Panc1 (cell line): ENCODE measurements at regions not wholly inside any gene's neighbourhood (a gene's known extent, or its start where the extent isn't known, plus 50 kb on each side); places are given as distances from the start of the nearest gene placed in this dataset.

ENCODE experiments used
- ATAC-seq: fragments of 200-7000 bp; cut with Tn5 transposase; 2 replicates; pipeline ENCODE4 v1.9.1; 2020; ENCODE audit warnings: mild to moderate bottlenecking, moderate library complexity
- BruUV-seq: library from RNA; stranded (reverse); fragments of 400-500 nt; replicated peaks from 2 replicates; lab custom pipeline; 2021; lab: Mats Ljungman, UMichigan
- CTCF ChIA-PET: fragments of 300-600 bp; sonication (Branson Sonifier 250); formaldehyde crosslinking; loops from one replicate; lab custom pipeline; 2022; ENCODE audit warnings: antibody characterized with exemption; lab: Charles Lee
- POLR2A ChIA-PET: fragments of 300-600 bp; sonication (Branson Sonifier 250); formaldehyde crosslinking; loops from one replicate; lab custom pipeline; 2022; ENCODE audit warnings: antibody characterized with exemption; lab: Charles Lee
- DNase-seq: peaks from one replicate; pipeline ENCODE4 v3.0.0-alpha.2; 2010; ENCODE audit warnings: low read depth, low spot score
- H3K27ac ChIP-seq: 2 replicates; pipeline ENCODE4 v1.5.1; 2011; ENCODE audit warnings: mild to moderate bottlenecking, low read length, inconsistent platforms
- H3K27me3 ChIP-seq: fragments of 200-500 bp; sonication (Bioruptor generic); 2 replicates; pipeline ENCODE4 v1.6.0; 2014; ENCODE audit warnings: low read length, inconsistent platforms; ENCODE audit not compliant: control insufficient read depth, insufficient read depth
- H3K36me3 ChIP-seq: fragments of 200-500 bp; sonication (Bioruptor generic); 2 replicates; pipeline ENCODE4 v1.5.1; 2014; ENCODE audit warnings: inconsistent platforms, mild to moderate bottlenecking, low read length, moderate library complexity; ENCODE audit not compliant: control insufficient read depth, insufficient read depth
- H3K4me1 ChIP-seq: 2 replicates; pipeline ENCODE4 v1.5.1; 2011; ENCODE audit warnings: inconsistent platforms, mild to moderate bottlenecking, low read length, moderate library complexity; ENCODE audit not compliant: control insufficient read depth, insufficient read depth
- H3K4me3 ChIP-seq, 2 experiments: 2 replicates each; pipeline ENCODE4 v1.5.1; 2011 to 2012; ENCODE audit warnings: low read depth in 2 of 2, low read length in 2 of 2, mild to moderate bottlenecking in 2 of 2, inconsistent platforms in 1 of 2, moderate library complexity in 1 of 2
- H3K9me3 ChIP-seq: fragments of 200-500 bp; sonication (Bioruptor generic); 2 replicates; pipeline ENCODE4 v1.5.1; 2014; ENCODE audit warnings: low read depth, mild to moderate bottlenecking, inconsistent platforms, low read length, moderate library complexity; ENCODE audit not compliant: control insufficient read depth, insufficient read depth
- POLR2AphosphoS5 ChIP-seq: IDR thresholded peaks from 2 replicates; pipeline ENCODE4 v1.6.1; 2012; ENCODE audit warnings: mild to moderate bottlenecking, low read depth, low read length, moderate library complexity
- SIN3A ChIP-seq: IDR thresholded peaks from 2 replicates; pipeline ENCODE4 v1.6.1; 2012; ENCODE audit warnings: low read depth, mild to moderate bottlenecking, low read length, moderate library complexity, borderline replicate concordance; ENCODE audit not compliant: insufficient read depth
- TCF7L2 ChIP-seq: IDR thresholded peaks from 2 replicates; pipeline ENCODE4 v1.6.1; 2011; ENCODE audit warnings: mild to moderate bottlenecking, low read depth, low read length, inconsistent platforms
- in situ Hi-C: cut with HindIII; loops from 2 replicates; pipeline ENCODE4 v1.10.0; 2016; ENCODE audit warnings: low sequenced_read_pairs, low pct_unique_long_range_greater_than_20kb
- intact Hi-C: fragments of 100-400 bp; cut with micrococcal nuclease; formaldehyde crosslinking; loops from one replicate; pipeline ENCODE4 v1.10.0; 2022; ENCODE audit not compliant: unreplicated experiment
- TF ChIP-seq, protein P1 (sequence below), 2 experiments: IDR thresholded peaks; 2 replicates each; pipeline ENCODE4 v1.6.1; 2011 to 2012; ENCODE audit warnings: low read depth in 2 of 2, control low read depth in 1 of 2, low read length in 1 of 2, mild to moderate bottlenecking in 1 of 2, moderate library complexity in 1 of 2; ENCODE audit not compliant: insufficient read depth in 1 of 2
- TF ChIP-seq, protein P2 (sequence below): fragments of 450-650 bp; IDR thresholded peaks from 2 replicates; pipeline ENCODE4 v1.5.1; 2017; ENCODE audit warnings: mild to moderate bottlenecking

DNA sequence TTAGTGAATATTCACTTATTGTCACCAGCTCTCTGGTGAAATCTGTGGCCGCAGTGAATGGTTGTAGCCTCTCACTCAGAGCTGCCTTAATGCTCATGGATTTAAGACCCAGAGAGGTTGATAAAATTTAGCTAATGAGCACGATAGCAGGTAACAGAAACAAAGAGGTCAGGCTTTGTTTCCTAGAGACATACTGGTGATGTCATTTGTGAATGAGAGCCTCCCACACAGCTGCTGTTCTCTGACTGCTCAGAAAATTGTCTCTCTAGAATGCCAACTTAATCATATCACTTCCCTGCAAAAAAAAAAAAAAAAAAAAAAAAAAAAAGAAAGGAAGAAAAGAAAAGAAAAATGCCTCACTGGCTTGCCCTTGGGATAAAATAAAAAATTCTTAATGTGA lies 411.7 kb upstream of the MYT1L start:
- TF ChIP-seq, protein P1, sequence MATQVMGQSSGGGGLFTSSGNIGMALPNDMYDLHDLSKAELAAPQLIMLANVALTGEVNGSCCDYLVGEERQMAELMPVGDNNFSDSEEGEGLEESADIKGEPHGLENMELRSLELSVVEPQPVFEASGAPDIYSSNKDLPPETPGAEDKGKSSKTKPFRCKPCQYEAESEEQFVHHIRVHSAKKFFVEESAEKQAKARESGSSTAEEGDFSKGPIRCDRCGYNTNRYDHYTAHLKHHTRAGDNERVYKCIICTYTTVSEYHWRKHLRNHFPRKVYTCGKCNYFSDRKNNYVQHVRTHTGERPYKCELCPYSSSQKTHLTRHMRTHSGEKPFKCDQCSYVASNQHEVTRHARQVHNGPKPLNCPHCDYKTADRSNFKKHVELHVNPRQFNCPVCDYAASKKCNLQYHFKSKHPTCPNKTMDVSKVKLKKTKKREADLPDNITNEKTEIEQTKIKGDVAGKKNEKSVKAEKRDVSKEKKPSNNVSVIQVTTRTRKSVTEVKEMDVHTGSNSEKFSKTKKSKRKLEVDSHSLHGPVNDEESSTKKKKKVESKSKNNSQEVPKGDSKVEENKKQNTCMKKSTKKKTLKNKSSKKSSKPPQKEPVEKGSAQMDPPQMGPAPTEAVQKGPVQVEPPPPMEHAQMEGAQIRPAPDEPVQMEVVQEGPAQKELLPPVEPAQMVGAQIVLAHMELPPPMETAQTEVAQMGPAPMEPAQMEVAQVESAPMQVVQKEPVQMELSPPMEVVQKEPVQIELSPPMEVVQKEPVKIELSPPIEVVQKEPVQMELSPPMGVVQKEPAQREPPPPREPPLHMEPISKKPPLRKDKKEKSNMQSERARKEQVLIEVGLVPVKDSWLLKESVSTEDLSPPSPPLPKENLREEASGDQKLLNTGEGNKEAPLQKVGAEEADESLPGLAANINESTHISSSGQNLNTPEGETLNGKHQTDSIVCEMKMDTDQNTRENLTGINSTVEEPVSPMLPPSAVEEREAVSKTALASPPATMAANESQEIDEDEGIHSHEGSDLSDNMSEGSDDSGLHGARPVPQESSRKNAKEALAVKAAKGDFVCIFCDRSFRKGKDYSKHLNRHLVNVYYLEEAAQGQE (IDR thresholded peaks at IDR 0.05; ENCODE audit: insufficient read depth in 1 of 2, low read depth in 2 of 2, low read length in 1 of 2): no peak
- TF ChIP-seq, protein P2, sequence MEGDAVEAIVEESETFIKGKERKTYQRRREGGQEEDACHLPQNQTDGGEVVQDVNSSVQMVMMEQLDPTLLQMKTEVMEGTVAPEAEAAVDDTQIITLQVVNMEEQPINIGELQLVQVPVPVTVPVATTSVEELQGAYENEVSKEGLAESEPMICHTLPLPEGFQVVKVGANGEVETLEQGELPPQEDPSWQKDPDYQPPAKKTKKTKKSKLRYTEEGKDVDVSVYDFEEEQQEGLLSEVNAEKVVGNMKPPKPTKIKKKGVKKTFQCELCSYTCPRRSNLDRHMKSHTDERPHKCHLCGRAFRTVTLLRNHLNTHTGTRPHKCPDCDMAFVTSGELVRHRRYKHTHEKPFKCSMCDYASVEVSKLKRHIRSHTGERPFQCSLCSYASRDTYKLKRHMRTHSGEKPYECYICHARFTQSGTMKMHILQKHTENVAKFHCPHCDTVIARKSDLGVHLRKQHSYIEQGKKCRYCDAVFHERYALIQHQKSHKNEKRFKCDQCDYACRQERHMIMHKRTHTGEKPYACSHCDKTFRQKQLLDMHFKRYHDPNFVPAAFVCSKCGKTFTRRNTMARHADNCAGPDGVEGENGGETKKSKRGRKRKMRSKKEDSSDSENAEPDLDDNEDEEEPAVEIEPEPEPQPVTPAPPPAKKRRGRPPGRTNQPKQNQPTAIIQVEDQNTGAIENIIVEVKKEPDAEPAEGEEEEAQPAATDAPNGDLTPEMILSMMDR: no peak
- no peak for TF ChIP-seq POLR2AphosphoS5
- TF ChIP-seq SIN3A: no peak
- TF ChIP-seq TCF7L2: no peak
- DNase-seq (no peak), ATAC-seq (no peak)
- H3K4me1 ChIP-seq: no peaks in the 10 kb centered on the region
- POLR2A ChIA-PET: no interaction called here
- CTCF ChIA-PET: interaction anchor here (0.6 kb wide), 1 partner anchor 637 kb away, joined by 11 read pairs; no protein-coding TSS in a partner anchor
- H3K27me3 ChIP-seq: 0 out of 2 replicates have a peak, but pooled peaks cover 4% of the 10 kb centered on the region
- in situ Hi-C loops (no loop called here), intact Hi-C loops (no loop called here)
- no peak overlapping the region for H3K27ac ChIP-seq
- no peaks in the 10 kb centered on the region for H3K36me3 ChIP-seq
- no TSS peak for BruUV-seq
- no peaks in the 10 kb centered on the region for H3K9me3 ChIP-seq
- H3K4me3 ChIP-seq: no peak overlapping the region

- Histone ChIP-seq H3K36me3 (no peaks in the 10 kb centered on the region), H3K27ac (no peak overlapping the region), H3K4me1 (no peaks in the 10 kb centered on the region), H3K9me3 (no peaks in the 10 kb centered on the region), H3K4me3 (no peak overlapping the region), H3K27me3 (0 out of 2 replicates have a peak, but pooled peaks cover 2% of the 10 kb centered on the region)
- ChIA-PET POLR2A (interaction anchor here (0.7 kb wide), 1 partner anchor 298 kb away, joined by 15 read pairs; no protein-coding TSS in a partner anchor), CTCF (no interaction called here)
- in situ Hi-C loops: no loop called here
- intact Hi-C loops: no loop called here
- BruUV-seq: no TSS peak
- TF ChIP-seq, protein P1 (IDR thresholded peaks at IDR 0.05; ENCODE audit: insufficient read depth in 1 of 2, low read depth in 2 of 2, low read length in 1 of 2): no peak
- no peak for TF ChIP-seq POLR2AphosphoS5
- TF ChIP-seq, protein P2: no peak
- TF ChIP-seq SIN3A: no peak
- no peak for TF ChIP-seq TCF7L2
- no peak for DNase-seq
- no peak for ATAC-seq
Observed at GRCh38 chr2:2740238-2740775, 409.2 kb upstream of the MYT1L start.
